Progenitor cell of endocrine pancreas (in vitro differentiated cells): ENCODE measurements at regions not wholly inside any gene's neighbourhood (a gene's known extent, or its start where the extent isn't known, plus 50 kb on each side); places are given as distances from the start of the nearest gene placed in this dataset.

Experiments
- DNase-seq: peaks from one replicate; pipeline ENCODE4 v3.0.0; 2021; ENCODE audit warnings: low spot score; ENCODE audit not compliant: unreplicated experiment
- H3K27ac Mint-ChIP-seq: 2 replicates; pipeline ENCODE4 v1.8.0; 2021; ENCODE audit warnings: mild to moderate bottlenecking, moderate library complexity, mixed read lengths
- H3K27me3 Mint-ChIP-seq: 2 replicates; pipeline ENCODE4 v1.8.0; 2021; ENCODE audit warnings: mixed read lengths
- H3K36me3 Mint-ChIP-seq: 2 replicates; pipeline ENCODE4 v1.8.0; 2022; ENCODE audit warnings: mixed read lengths; ENCODE audit not compliant: insufficient read depth
- H3K4me1 Mint-ChIP-seq: 2 replicates; pipeline ENCODE4 v1.8.0; 2021; ENCODE audit warnings: low read depth, mixed read lengths
- H3K4me3 Mint-ChIP-seq: 2 replicates; pipeline ENCODE4 v1.8.0; 2021; ENCODE audit warnings: low read depth, mild to moderate bottlenecking, moderate library complexity, mixed read lengths
- H3K9me3 Mint-ChIP-seq: 2 replicates; pipeline ENCODE4 v1.8.0; 2021; ENCODE audit warnings: low read depth, mixed read lengths
- CTCF ChIP-seq: fragments of 200-600 bp; sonication (generic); IDR thresholded peaks from one replicate; pipeline ENCODE4 v1.5.0; 2021; ENCODE audit warnings: antibody characterized with exemption, mild to moderate bottlenecking; ENCODE audit not compliant: unreplicated experiment

- DNase-seq, result no peak
- Mint-ChIP-seq H3K9me3 (peaks cover 12% of the 10 kb centered on the region), H3K27me3 (no peaks in the 10 kb centered on the region), H3K27ac (no peak overlapping the region), H3K36me3 (peaks cover 6% of the 10 kb centered on the region), H3K4me3 (no peak overlapping the region), H3K4me1 (peaks cover 3% of the 10 kb centered on the region)
- no peak for TF ChIP-seq CTCF
Observed at GRCh38 chrX:45756557-45756956, 555.9 kb upstream of the DIPK2B start.

- H3K27ac Mint-ChIP-seq, result no peak overlapping the region
- peaks cover 12% of the 10 kb centered on the region for H3K9me3 Mint-ChIP-seq
- peaks cover 6% of the 10 kb centered on the region for H3K36me3 Mint-ChIP-seq
- H3K4me1 Mint-ChIP-seq, result peaks cover 3% of the 10 kb centered on the region
- H3K4me3 Mint-ChIP-seq, result no peak overlapping the region
- no peaks in the 10 kb centered on the region for H3K27me3 Mint-ChIP-seq
- no peak for DNase-seq
- TF ChIP-seq CTCF, result no peak
Observed at GRCh38 chrX:45755703-45756102, 555.0 kb upstream of the DIPK2B start.

- Mint-ChIP-seq H3K27me3 (no peaks in the 10 kb centered on the region), H3K9me3 (peaks cover 6% of the 10 kb centered on the region), H3K27ac (no peak overlapping the region), H3K36me3 (peaks cover 4% of the 10 kb centered on the region), H3K4me1 (peaks cover 2% of the 10 kb centered on the region), H3K4me3 (no peak overlapping the region)
- TF ChIP-seq CTCF, result no peak
- no peak for DNase-seq
Observed at GRCh38 chrX:45751156-45751555, 550.5 kb upstream of the DIPK2B start.

- no peak overlapping the region for H3K4me3 Mint-ChIP-seq
- DNase-seq, result no peak
Observed at GRCh38 chrX:45750639-45751038, 550.0 kb upstream of the DIPK2B start.

GRCh38 chrX:45749375-45749774 is 548.7 kb upstream of the DIPK2B start:
- peaks cover 7% of the 10 kb centered on the region for H3K36me3 Mint-ChIP-seq
- H3K27ac Mint-ChIP-seq, result no peak overlapping the region
- H3K4me3 Mint-ChIP-seq, result no peak overlapping the region
- peaks cover 4% of the 10 kb centered on the region for H3K9me3 Mint-ChIP-seq
- DNase-seq, result no peak
- H3K4me1 Mint-ChIP-seq, result no peaks in the 10 kb centered on the region
- no peaks in the 10 kb centered on the region for H3K27me3 Mint-ChIP-seq
- peak; percentile 12 for TF ChIP-seq CTCF

More at GRCh38 chrX:45750639-45751038, 550.0 kb upstream of the DIPK2B start:
- Mint-ChIP-seq H3K36me3 (peaks cover 5% of the 10 kb centered on the region), H3K4me1 (no peaks in the 10 kb centered on the region), H3K9me3 (peaks cover 4% of the 10 kb centered on the region), H3K27me3 (no peaks in the 10 kb centered on the region), H3K27ac (no peak overlapping the region)
- no peak for TF ChIP-seq CTCF
